Activated CD4-positive, alpha-beta memory T cell treated with anti-CD3 and anti-CD28 coated beads, Interleukin-2, amount 10 ng/mL, durations not matched to agents 7 days and 5 days (primary cell): ENCODE measurements at regions not wholly inside any gene's neighbourhood (a gene's known extent, or its start where the extent isn't known, plus 50 kb on each side); places are given as distances from the start of the nearest gene placed in this dataset.
"Not testable (repeated sequence)": the region's sequence is repeated elsewhere in the genome, so short reads cannot be mapped to it uniquely, and the experiment has no call there.

ENCODE experiments used
- CTCF ChIA-PET: fragments of 350-600 bp; sonication (Branson Sonifier 250); formaldehyde crosslinking; loops from one replicate; lab custom pipeline; 2021; ENCODE audit warnings: antibody characterized with exemption, inconsistent platforms; lab: Charles Lee
- POLR2A ChIA-PET: fragments of 350-600 bp; sonication (Branson Sonifier 250); formaldehyde crosslinking; loops from one replicate; lab custom pipeline; 2021; ENCODE audit warnings: antibody characterized with exemption; lab: Charles Lee
- DNase-seq: peaks from one replicate; pipeline ENCODE4 v3.0.0-alpha.2; 2020
- H3K27ac Mint-ChIP-seq: one replicate; pipeline ENCODE4 v1.8.0; 2021; ENCODE audit warnings: mild to moderate bottlenecking, mixed read lengths
- H3K27me3 Mint-ChIP-seq: one replicate; pipeline ENCODE4 v1.8.0; 2021; ENCODE audit warnings: mixed read lengths
- H3K36me3 Mint-ChIP-seq: one replicate; pipeline ENCODE4 v1.8.0; 2021; ENCODE audit warnings: low read depth, mixed read lengths
- H3K4me1 Mint-ChIP-seq: one replicate; pipeline ENCODE4 v1.8.0; 2021; ENCODE audit warnings: mixed read lengths
- H3K4me3 Mint-ChIP-seq: one replicate; pipeline ENCODE4 v1.8.0; 2021; ENCODE audit warnings: mild to moderate bottlenecking, mixed read lengths
- H3K9me3 Mint-ChIP-seq: one replicate; pipeline ENCODE4 v1.8.0; 2021; ENCODE audit warnings: mixed read lengths

GRCh38 chr5:162272417-162272816 lies 204.8 kb downstream of the GABRG2 start:
- DNase-seq = no peak
- no peak overlapping the region for H3K4me3 Mint-ChIP-seq
- ChIA-PET POLR2A (no interaction called here), CTCF (no interaction called here)
- no peaks in the 10 kb centered on the region for H3K4me1 Mint-ChIP-seq
- peaks cover 6% of the 10 kb centered on the region for H3K9me3 Mint-ChIP-seq
- no peak overlapping the region for H3K27ac Mint-ChIP-seq
- H3K36me3 Mint-ChIP-seq = no peaks in the 10 kb centered on the region
- no peaks in the 10 kb centered on the region for H3K27me3 Mint-ChIP-seq

DNA sequence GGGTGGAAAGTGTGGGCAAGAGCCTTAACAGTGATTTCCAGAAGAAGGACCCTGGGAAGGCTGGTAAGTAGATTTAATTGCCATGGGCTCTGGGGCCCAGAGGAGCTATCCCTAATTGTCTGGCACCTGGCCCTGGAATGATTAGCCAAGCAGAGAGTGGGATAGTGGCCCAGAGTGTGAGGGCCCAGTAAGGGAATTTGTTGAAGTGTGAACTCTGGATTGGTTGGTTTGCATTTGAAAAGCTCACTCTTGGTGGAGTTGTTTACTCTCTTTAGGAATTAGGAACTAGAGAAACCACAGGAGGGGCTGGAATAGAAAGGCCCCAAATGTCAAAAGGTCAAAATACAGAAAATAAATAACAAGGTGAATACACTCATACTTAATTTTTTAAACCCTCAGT lies 207.1 kb downstream of the GABRG2 start:
- POLR2A ChIA-PET = no interaction called here
- H3K27me3 Mint-ChIP-seq = no peaks in the 10 kb centered on the region
- no peak overlapping the region for H3K4me3 Mint-ChIP-seq
- H3K4me1 Mint-ChIP-seq = no peaks in the 10 kb centered on the region
- H3K36me3 Mint-ChIP-seq = no peaks in the 10 kb centered on the region
- peaks cover 17% of the 10 kb centered on the region for H3K9me3 Mint-ChIP-seq
- no peak overlapping the region for H3K27ac Mint-ChIP-seq
- CTCF ChIA-PET = no interaction called here
- no peak for DNase-seq

- DNase-seq, H3K36me3 Mint-ChIP-seq, H3K4me3 Mint-ChIP-seq, POLR2A ChIA-PET, H3K27me3 Mint-ChIP-seq, CTCF ChIA-PET, H3K27ac Mint-ChIP-seq, H3K4me1 Mint-ChIP-seq: not testable (repeated sequence)
- peaks cover 21% of the 10 kb centered on the region for H3K9me3 Mint-ChIP-seq
These were observed 207.8 kb downstream of the GABRG2 start for GRCh38 chr5:162275387-162275786.

- ChIA-PET CTCF (no interaction called here), POLR2A (no interaction called here)
- Mint-ChIP-seq H3K27me3 (no peaks in the 10 kb centered on the region), H3K36me3 (no peaks in the 10 kb centered on the region), H3K9me3 (peaks cover 18% of the 10 kb centered on the region), H3K27ac (no peak overlapping the region), H3K4me1 (no peaks in the 10 kb centered on the region), H3K4me3 (no peak overlapping the region)
- DNase-seq = no peak
These were observed 214.6 kb downstream of the GABRG2 start for GRCh38 chr5:162282191-162282590.

GRCh38 chr5:162283609-162284008 lies 216.0 kb downstream of the GABRG2 start:
- Mint-ChIP-seq H3K4me1 (no peaks in the 10 kb centered on the region), H3K9me3 (peaks cover 13% of the 10 kb centered on the region), H3K27me3 (no peaks in the 10 kb centered on the region), H3K4me3 (no peak overlapping the region), H3K27ac (no peak overlapping the region), H3K36me3 (no peaks in the 10 kb centered on the region)
- DNase-seq = no peak
- ChIA-PET CTCF (no interaction called here), POLR2A (no interaction called here)

DNA sequence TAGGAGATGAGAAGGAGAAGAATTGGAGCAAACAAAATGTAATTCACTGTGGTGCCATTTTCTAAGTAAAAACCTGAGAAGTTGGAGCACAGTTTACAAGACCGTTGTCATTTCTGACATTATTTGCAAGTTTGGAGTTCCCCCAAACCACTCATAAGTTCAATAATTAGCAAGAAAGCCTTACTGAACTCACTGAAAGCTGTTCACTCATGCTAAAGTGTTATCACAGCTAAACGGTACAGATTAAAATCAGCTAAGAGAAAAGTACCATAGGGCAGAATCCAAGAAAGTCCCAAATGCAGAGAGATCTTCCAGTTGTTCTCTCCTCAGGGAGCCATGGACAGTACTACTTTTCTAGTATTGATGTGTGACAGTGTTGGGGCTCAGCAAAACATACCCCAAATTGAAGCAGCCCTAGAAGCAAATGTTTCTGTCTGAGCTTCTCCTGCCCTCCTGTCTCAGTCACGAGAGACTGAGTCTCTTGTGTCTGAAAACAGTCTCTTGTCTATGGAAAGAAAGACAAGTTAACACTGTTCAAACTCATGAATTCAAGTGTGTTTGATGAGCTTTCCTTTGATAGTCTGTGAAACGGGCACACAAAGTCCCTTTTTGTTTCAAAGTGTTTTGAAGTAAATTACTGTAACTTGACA lies 221.2 kb downstream of the GABRG2 start:
- DNase-seq = no peak
- Mint-ChIP-seq H3K4me3 (no peak overlapping the region), H3K27ac (no peak overlapping the region), H3K4me1 (no peaks in the 10 kb centered on the region), H3K9me3 (peaks cover 2% of the 10 kb centered on the region), H3K36me3 (no peaks in the 10 kb centered on the region), H3K27me3 (no peaks in the 10 kb centered on the region)
- ChIA-PET CTCF (no interaction called here), POLR2A (no interaction called here)

- DNase-seq = no peak
- H3K27me3 Mint-ChIP-seq = no peaks in the 10 kb centered on the region
- H3K4me3 Mint-ChIP-seq = no peak overlapping the region
- ChIA-PET CTCF (interaction anchor here (0.6 kb wide), 1 partner anchor 15 kb away, joined by 3 read pairs; no protein-coding TSS in a partner anchor), POLR2A (no interaction called here)
- H3K9me3 Mint-ChIP-seq = peaks cover 2% of the 10 kb centered on the region
- H3K36me3 Mint-ChIP-seq = no peaks in the 10 kb centered on the region
- H3K27ac Mint-ChIP-seq = no peak overlapping the region
- H3K4me1 Mint-ChIP-seq = no peaks in the 10 kb centered on the region
These were observed 221.9 kb downstream of the GABRG2 start for GRCh38 chr5:162289489-162289888.

DNA sequence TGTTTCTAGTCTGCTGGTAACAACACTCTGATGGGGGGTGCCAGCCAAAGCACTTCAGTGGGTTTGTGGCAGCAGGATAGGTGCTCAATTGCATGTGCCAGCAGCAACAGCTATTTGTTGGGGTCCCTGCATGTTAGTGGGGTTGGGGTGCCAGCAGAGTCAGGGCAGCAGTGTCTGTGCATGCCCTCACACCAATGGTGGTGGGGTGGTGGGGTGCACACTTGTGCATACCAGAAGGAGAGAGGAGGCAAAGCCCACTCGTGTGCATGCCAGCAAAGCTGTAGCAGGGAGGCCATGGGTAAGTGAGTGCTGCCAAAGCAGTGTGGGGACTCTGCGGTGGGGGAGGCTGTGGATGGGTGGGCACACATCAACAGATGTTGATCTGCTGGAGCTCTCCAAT lies 232.2 kb downstream of the GABRG2 start:
- CTCF ChIA-PET = no interaction called here
- DNase-seq = no peak
- POLR2A ChIA-PET = no interaction called here
- Mint-ChIP-seq H3K4me1 (no peaks in the 10 kb centered on the region), H3K9me3 (peaks cover 5% of the 10 kb centered on the region), H3K4me3 (no peak overlapping the region), H3K36me3 (no peaks in the 10 kb centered on the region), H3K27me3 (no peaks in the 10 kb centered on the region), H3K27ac (no peak overlapping the region)

DNA sequence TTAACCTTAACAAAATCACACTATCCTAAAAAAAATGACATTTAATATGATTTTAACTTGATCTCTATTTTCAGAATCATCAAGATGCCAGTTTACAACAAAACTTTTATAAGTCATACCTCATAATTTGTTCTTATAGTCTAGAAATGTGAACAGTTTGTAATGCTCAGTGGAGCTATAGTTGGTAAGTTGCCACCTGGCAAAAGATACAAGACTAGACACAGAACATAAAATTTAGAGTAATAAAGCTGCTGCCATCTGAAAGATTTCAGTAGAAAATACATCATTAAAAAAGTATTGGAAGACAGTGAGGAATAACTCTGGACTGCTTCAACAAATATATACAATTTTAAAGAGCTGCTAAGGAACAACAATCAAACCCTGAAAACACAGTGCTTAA lies 233.8 kb downstream of the GABRG2 start:
- ChIA-PET POLR2A (no interaction called here), CTCF (no interaction called here)
- Mint-ChIP-seq H3K4me3 (no peak overlapping the region), H3K27me3 (no peaks in the 10 kb centered on the region), H3K27ac (no peak overlapping the region), H3K9me3 (peaks cover 9% of the 10 kb centered on the region), H3K4me1 (no peaks in the 10 kb centered on the region), H3K36me3 (no peaks in the 10 kb centered on the region)
- no peak for DNase-seq

DNA sequence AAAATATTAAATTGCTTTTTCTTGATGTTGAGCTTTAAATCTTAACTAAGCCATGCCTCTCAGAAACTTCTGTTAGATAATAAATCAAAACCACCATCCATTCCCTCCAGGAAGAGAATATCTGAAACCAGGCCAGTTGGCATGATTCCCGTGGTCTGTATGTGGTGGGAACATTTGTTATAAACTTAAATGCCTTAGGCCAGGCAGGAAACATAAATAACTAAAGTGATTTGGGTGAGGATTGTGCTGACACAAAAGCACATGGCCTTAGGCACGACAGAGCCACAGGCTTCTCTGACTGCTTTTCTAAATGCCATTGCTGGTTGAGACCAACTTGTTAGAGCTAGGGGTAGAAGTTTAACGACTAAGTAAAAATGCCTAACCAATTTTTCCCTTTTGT lies 255.9 kb downstream of the GABRG2 start:
- ChIA-PET CTCF (no interaction called here), POLR2A (no interaction called here)
- H3K27ac Mint-ChIP-seq = no peak overlapping the region

GRCh38 chr5:162324328-162324727 lies 256.8 kb downstream of the GABRG2 start:
- Mint-ChIP-seq H3K27ac (no peak overlapping the region), H3K4me3 (no peak overlapping the region), H3K36me3 (no peaks in the 10 kb centered on the region), H3K9me3 (peaks cover 8% of the 10 kb centered on the region), H3K4me1 (no peaks in the 10 kb centered on the region), H3K27me3 (no peaks in the 10 kb centered on the region)
- ChIA-PET CTCF (no interaction called here), POLR2A (no interaction called here)
- DNase-seq = no peak

More for the DNA sequence above, 255.9 kb downstream of the GABRG2 start:
- Mint-ChIP-seq H3K36me3 (no peaks in the 10 kb centered on the region), H3K27me3 (no peaks in the 10 kb centered on the region), H3K4me3 (no peak overlapping the region), H3K9me3 (peaks cover 7% of the 10 kb centered on the region), H3K4me1 (no peaks in the 10 kb centered on the region)
- DNase-seq = no peak

- Mint-ChIP-seq H3K4me1 (no peaks in the 10 kb centered on the region), H3K9me3 (peaks cover 12% of the 10 kb centered on the region), H3K27ac (no peak overlapping the region), H3K4me3 (no peak overlapping the region), H3K27me3 (no peaks in the 10 kb centered on the region), H3K36me3 (no peaks in the 10 kb centered on the region)
- DNase-seq = no peak
- CTCF ChIA-PET = no interaction called here
- POLR2A ChIA-PET = no interaction called here
These were observed 257.7 kb downstream of the GABRG2 start for GRCh38 chr5:162325143-162325727.

GRCh38 chr5:162334944-162335343 lies 267.4 kb downstream of the GABRG2 start:
- no peak overlapping the region for H3K27ac Mint-ChIP-seq
- peaks cover 7% of the 10 kb centered on the region for H3K9me3 Mint-ChIP-seq
- ChIA-PET CTCF (no interaction called here), POLR2A (no interaction called here)
- no peaks in the 10 kb centered on the region for H3K27me3 Mint-ChIP-seq
- no peak for DNase-seq
- no peaks in the 10 kb centered on the region for H3K4me1 Mint-ChIP-seq
- no peaks in the 10 kb centered on the region for H3K36me3 Mint-ChIP-seq
- H3K4me3 Mint-ChIP-seq = no peak overlapping the region

GRCh38 chr5:162360373-162360931 lies 292.9 kb downstream of the GABRG2 start:
- Mint-ChIP-seq H3K4me1 (no peaks in the 10 kb centered on the region), H3K27me3 (no peaks in the 10 kb centered on the region), H3K4me3 (no peak overlapping the region), H3K36me3 (no peaks in the 10 kb centered on the region), H3K9me3 (no peaks in the 10 kb centered on the region), H3K27ac (no peak overlapping the region)
- POLR2A ChIA-PET = no interaction called here
- DNase-seq = no peak
- CTCF ChIA-PET = no interaction called here
